Trophoblast cell (in vitro differentiated cells and primary cell): ENCODE measurements at regions not wholly inside any gene's neighbourhood (a gene's known extent, or its start where the extent isn't known, plus 50 kb on each side); places are given as distances from the start of the nearest gene placed in this dataset.
A peak's percentile ranks its signal among the peaks of the same experiment; 100 is the strongest.

ENCODE experiments used
- DNase-seq, 2 donors: peaks; one replicate each; pipeline ENCODE4 v3.0.0-alpha.2; 2016
- H2AFZ ChIP-seq: 2 replicates; pipeline ENCODE4 v1.6.1; 2013; ENCODE audit warnings: low read length, moderate library complexity, mild to moderate bottlenecking; ENCODE audit not compliant: insufficient read depth, poor library complexity
- H2AK5ac ChIP-seq: 2 replicates; pipeline ENCODE4 v1.6.1; 2013; ENCODE audit warnings: mild to moderate bottlenecking, low read length
- H2BK120ac ChIP-seq: 2 replicates; pipeline ENCODE4 v1.6.1; 2013; ENCODE audit warnings: low read length, mild to moderate bottlenecking, moderate library complexity; ENCODE audit not compliant: insufficient read depth, poor library complexity
- H2BK12ac ChIP-seq: 2 replicates; pipeline ENCODE4 v1.6.1; 2013; ENCODE audit warnings: mild to moderate bottlenecking, low read length, moderate library complexity
- H2BK5ac ChIP-seq: 2 replicates; pipeline ENCODE4 v1.6.1; 2013; ENCODE audit warnings: low read length, low read depth, moderate library complexity, mild to moderate bottlenecking; ENCODE audit not compliant: poor library complexity
- H3K14ac ChIP-seq: 2 replicates; pipeline ENCODE4 v1.6.1; 2013; ENCODE audit warnings: mild to moderate bottlenecking, low read length
- H3K18ac ChIP-seq: 2 replicates; pipeline ENCODE4 v1.6.1; 2013; ENCODE audit warnings: mild to moderate bottlenecking, low read length
- H3K23ac ChIP-seq: 2 replicates; pipeline ENCODE4 v1.6.1; 2013; ENCODE audit warnings: low read length
- H3K27ac ChIP-seq: 2 replicates; pipeline ENCODE4 v1.5.1; 2013; ENCODE audit warnings: low read depth, mild to moderate bottlenecking, inconsistent platforms, low read length, moderate library complexity
- H3K27me3 ChIP-seq: 2 replicates; pipeline ENCODE4 v1.6.1; 2013; ENCODE audit warnings: inconsistent platforms, mild to moderate bottlenecking, low read length, moderate library complexity; ENCODE audit not compliant: insufficient read depth
- H3K36me3 ChIP-seq, 2 experiments: 1 replicate in 1 of 2; 2 replicates in 1 of 2; pipeline ENCODE4 v1.6.1; 2013; ENCODE audit warnings: low read length in 2 of 2, mild to moderate bottlenecking in 2 of 2, moderate library complexity in 1 of 2; ENCODE audit not compliant: insufficient read depth in 2 of 2, control insufficient read depth in 1 of 2
- H3K4ac ChIP-seq: 2 replicates; pipeline ENCODE4 v1.6.1; 2013; ENCODE audit warnings: low read depth, mild to moderate bottlenecking, low read length, moderate library complexity
- H3K4me1 ChIP-seq, 2 experiments: 1 replicate in 1 of 2; 2 replicates in 1 of 2; pipeline ENCODE4 v1.6.1; 2013; ENCODE audit warnings: low read length in 2 of 2, mild to moderate bottlenecking in 2 of 2, moderate library complexity in 1 of 2; ENCODE audit not compliant: insufficient read depth in 2 of 2, control insufficient read depth in 1 of 2
- H3K4me2 ChIP-seq: 2 replicates; pipeline ENCODE4 v1.6.1; 2013; ENCODE audit warnings: inconsistent platforms, mild to moderate bottlenecking, low read length, moderate library complexity
- H3K4me3 ChIP-seq: 2 replicates; pipeline ENCODE4 v1.5.1; 2013; ENCODE audit warnings: mild to moderate bottlenecking, low read depth, low read length, inconsistent platforms
- H3K79me1 ChIP-seq: one replicate; pipeline ENCODE4 v1.6.1; 2013; ENCODE audit warnings: low read length
- H3K79me2 ChIP-seq: 2 replicates; pipeline ENCODE4 v1.6.1; 2013; ENCODE audit warnings: low read length, mild to moderate bottlenecking; ENCODE audit not compliant: control insufficient read depth, insufficient read depth, poor library complexity
- H3K9ac ChIP-seq: 2 replicates; pipeline ENCODE4 v1.6.1; 2013; ENCODE audit warnings: mild to moderate bottlenecking, low read length
- H3K9me3 ChIP-seq: 2 replicates; pipeline ENCODE4 v1.6.1; 2013; ENCODE audit warnings: low read depth, mild to moderate bottlenecking, control low read depth, inconsistent platforms, low read length; ENCODE audit not compliant: insufficient read depth
- H4K12ac ChIP-seq: 2 replicates; pipeline ENCODE4 v1.6.1; 2013; ENCODE audit warnings: low read depth, mild to moderate bottlenecking, low read length, moderate library complexity
- H4K8ac ChIP-seq: 2 replicates; pipeline ENCODE4 v1.6.1; 2013; ENCODE audit warnings: low read depth, mild to moderate bottlenecking, low read length, moderate library complexity
- H4K91ac ChIP-seq: one replicate; pipeline ENCODE4 v1.6.1; 2013; ENCODE audit warnings: low read depth, mild to moderate bottlenecking, low read length, moderate library complexity
- WGBS: extraction: QIAGEN DNeasy Blood & Tissue Kit; methylation state at CpG from one replicate; pipeline ENCODE4 v1.1.7; 2013; ENCODE audit warnings: missing lambda C conversion rate; ENCODE audit not compliant: insufficient read length, insufficient coverage; ENCODE audit errors: extremely low coverage; 5-methylcytosine and 5-hydroxymethylcytosine counted together

- Histone ChIP-seq H4K8ac (no peak overlapping the region), H2BK5ac (no peak overlapping the region), H3K23ac (no peak overlapping the region), H3K14ac (no peak overlapping the region), H4K91ac (no peak overlapping the region), H3K4me2 (no peak overlapping the region), H2AFZ (no peak overlapping the region), H3K36me3 (no peaks in the 10 kb centered on the region), H3K4ac (no peak overlapping the region), H3K27me3 (no peaks in the 10 kb centered on the region), H3K27ac (no peak overlapping the region), H3K4me1 (peaks cover 5% of the 10 kb centered on the region in 2 experiments), H2AK5ac (no peak overlapping the region), H3K4me3 (no peak overlapping the region), H3K79me1 (no peaks in the 10 kb centered on the region), H2BK120ac (no peak overlapping the region), H4K12ac (no peak overlapping the region), H3K9me3 (peaks cover 5% of the 10 kb centered on the region), H3K18ac (no peak overlapping the region), H3K9ac (no peak overlapping the region), H3K79me2 (no peaks in the 10 kb centered on the region), H2BK12ac (no peak overlapping the region)
- no peak for DNase-seq
- WGBS = no CpG with 5 or more reads among the region's 1 CpG
Observed at GRCh38 chrX:39304746-39305145, 503.5 kb downstream of the MID1IP1 start.

- Histone ChIP-seq H3K4ac (no peak overlapping the region), H2BK5ac (no peak overlapping the region), H3K23ac (no peak overlapping the region), H3K14ac (no peak overlapping the region), H3K27ac (no peak overlapping the region), H4K8ac (no peak overlapping the region), H3K79me1 (no peaks in the 10 kb centered on the region), H3K79me2 (no peaks in the 10 kb centered on the region), H3K18ac (no peak overlapping the region), H4K91ac (no peak overlapping the region), H3K9ac (no peak overlapping the region), H2BK12ac (no peak overlapping the region), H2AFZ (no peak overlapping the region), H2BK120ac (no peak overlapping the region), H3K4me3 (no peak overlapping the region), H3K4me2 (no peak overlapping the region), H3K27me3 (no peaks in the 10 kb centered on the region), H3K4me1 (peaks cover 5 to 12% of the 10 kb centered on the region in 2 experiments), H2AK5ac (no peak overlapping the region), H3K36me3 (no peaks in the 10 kb centered on the region), H4K12ac (no peak overlapping the region), H3K9me3 (peaks cover 3% of the 10 kb centered on the region)
- no CpG with 5 or more reads among the region's 2 CpGs for WGBS
- DNase-seq = no peak
Observed at GRCh38 chrX:39307488-39307887, 506.2 kb downstream of the MID1IP1 start.

DNA sequence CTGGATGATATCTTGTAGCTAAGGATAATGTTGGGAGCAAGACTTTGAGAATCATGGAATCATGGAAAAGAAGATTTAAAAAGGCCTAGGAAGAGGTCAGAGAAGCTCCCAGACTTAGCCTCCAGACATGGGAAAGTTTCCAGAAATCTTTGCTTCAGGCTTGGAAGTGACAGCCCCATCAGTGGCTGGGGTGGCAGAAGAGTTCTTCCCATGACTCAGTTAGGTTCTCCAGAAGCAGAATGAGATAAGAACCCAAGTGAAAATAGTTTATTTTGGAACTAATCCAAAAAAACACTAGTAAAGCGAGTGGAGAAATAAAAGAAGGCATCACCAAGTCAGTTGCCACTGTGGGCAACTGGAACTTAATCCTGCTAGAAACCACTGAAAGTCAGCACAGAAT is 506.9 kb downstream of the MID1IP1 start:
- H3K4me2 ChIP-seq = no peak overlapping the region
- DNase-seq = no peak
- no peak overlapping the region for H2BK12ac ChIP-seq
- no peak overlapping the region for H3K4ac ChIP-seq
- no peaks in the 10 kb centered on the region for H3K36me3 ChIP-seq
- H2BK5ac ChIP-seq = no peak overlapping the region
- no peak overlapping the region for H2AK5ac ChIP-seq
- H4K12ac ChIP-seq = no peak overlapping the region
- H4K8ac ChIP-seq = no peak overlapping the region
- no peak overlapping the region for H3K23ac ChIP-seq
- no CpG with 5 or more reads among the region's 1 CpG for WGBS
- H3K4me1 ChIP-seq = peaks cover 5 to 12% of the 10 kb centered on the region in 2 experiments
- no peak overlapping the region for H3K14ac ChIP-seq
- H3K9me3 ChIP-seq = no peaks in the 10 kb centered on the region
- no peaks in the 10 kb centered on the region for H3K27me3 ChIP-seq
- H3K4me3 ChIP-seq = no peak overlapping the region
- no peaks in the 10 kb centered on the region for H3K79me2 ChIP-seq
- H2BK120ac ChIP-seq = no peak overlapping the region
- no peak overlapping the region for H3K18ac ChIP-seq
- H4K91ac ChIP-seq = no peak overlapping the region
- no peak overlapping the region for H2AFZ ChIP-seq
- no peak overlapping the region for H3K9ac ChIP-seq
- H3K27ac ChIP-seq = no peak overlapping the region
- no peaks in the 10 kb centered on the region for H3K79me1 ChIP-seq

- Histone ChIP-seq H2BK12ac (no peak overlapping the region), H3K4me2 (no peak overlapping the region), H3K79me2 (no peaks in the 10 kb centered on the region), H3K18ac (no peak overlapping the region), H3K27ac (no peak overlapping the region), H3K4me3 (no peak overlapping the region), H4K91ac (no peak overlapping the region), H3K23ac (no peak overlapping the region), H2BK5ac (no peak overlapping the region), H4K8ac (no peak overlapping the region), H3K9me3 (no peaks in the 10 kb centered on the region), H3K79me1 (no peaks in the 10 kb centered on the region), H3K4ac (no peak overlapping the region), H3K36me3 (no peaks in the 10 kb centered on the region), H2AFZ (no peak overlapping the region), H2AK5ac (no peak overlapping the region), H4K12ac (no peak overlapping the region), H2BK120ac (no peak overlapping the region), H3K4me1 (peaks cover 5 to 12% of the 10 kb centered on the region in 2 experiments), H3K27me3 (no peaks in the 10 kb centered on the region), H3K14ac (no peak overlapping the region), H3K9ac (no peak overlapping the region)
- peak in 1 of 2 donors; percentile 22 for DNase-seq
- no CpG with 5 or more reads among the region's 6 CpGs for WGBS
Observed at GRCh38 chrX:39309018-39309635, 507.9 kb downstream of the MID1IP1 start.
